ENCODE measurements at regions not wholly inside any gene's neighbourhood (a gene's known extent, or its start where the extent isn't known, plus 50 kb on each side); places are given as distances from the start of the nearest gene placed in this dataset.

DNA sequence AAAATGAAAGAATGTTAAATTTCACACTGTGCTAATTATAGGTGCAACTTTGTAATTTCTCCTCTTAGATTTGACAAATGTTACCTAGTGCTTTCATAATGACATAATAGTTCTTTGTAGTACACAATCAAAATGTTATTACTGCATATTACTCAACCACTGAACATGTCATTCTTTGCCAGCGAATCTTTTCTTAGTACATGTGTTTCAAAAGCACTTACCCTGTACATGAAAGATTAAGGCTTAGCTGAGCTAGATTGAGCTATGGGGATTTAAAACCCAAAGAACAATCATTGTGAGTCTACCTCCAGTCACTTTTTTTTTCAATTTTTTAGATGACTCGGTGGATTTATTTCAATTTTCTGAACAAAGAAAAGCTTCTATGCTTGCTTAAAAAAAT lies 123.5 kb upstream of the FERD3L start:
- ChIA-PET CTCF (ENCODE audit: partially characterized antibody) (interaction anchor here (0.7 kb wide), 1 partner anchor 12 kb away, joined by 3 read pairs; no protein-coding TSS in a partner anchor), POLR2A (ENCODE audit: partially characterized antibody) (no interaction called here)
- Histone ChIP-seq H3K36me3 (ENCODE audit: control insufficient read depth in 2 of 4, insufficient read depth in 4 of 4, low read length in 3 of 4) (no peaks in the 10 kb centered on the region), H3K23me2 (ENCODE audit: low read depth, low read length) (no peaks in the 10 kb centered on the region), H3K56ac (replicated peaks; ENCODE audit: insufficient read length, low read depth, low read length) (no peak overlapping the region), H3K4me3 (ENCODE audit: extremely low read depth in 1 of 4, insufficient read depth in 2 of 4, low read depth in 3 of 4, low read length in 4 of 4) (no peak overlapping the region), H2BK20ac (ENCODE audit: low read length) (no peak overlapping the region), H4K20me1 (replicated peaks in 1 of 2; ENCODE audit: control insufficient read depth in 1 of 2, insufficient read depth in 2 of 2, low read length in 2 of 2) (no peaks in the 10 kb centered on the region), H3K27me3 (replicated peaks in 1 of 4; ENCODE audit: control insufficient read depth in 3 of 4, extremely low read depth in 1 of 4, insufficient read depth in 3 of 4, low read length in 3 of 4) (no peaks in the 10 kb centered on the region), H3K27ac (ENCODE audit: low read depth, low read length) (no peak overlapping the region), H3K4ac (replicated peaks; ENCODE audit: insufficient read length, low read depth, low read length) (no peak overlapping the region), H2BK120ac (replicated peaks; ENCODE audit: low read depth, low read length) (no peak overlapping the region), H2BK12ac (ENCODE audit: low read depth, low read length) (no peak overlapping the region), H2BK5ac (ENCODE audit: low read depth, low read length) (no peak overlapping the region), H3K4me1 (replicated peaks in 1 of 4; ENCODE audit: control insufficient read depth in 3 of 4, insufficient read depth in 4 of 4, low read length in 3 of 4) (no peaks in the 10 kb centered on the region), H3K79me2 (ENCODE audit: control insufficient read depth in 1 of 2, insufficient read depth in 2 of 2, low read length in 2 of 2) (no peaks in the 10 kb centered on the region), H4K8ac (ENCODE audit: extremely low read depth, insufficient read depth, low read length) (no peak overlapping the region), H4K5ac (ENCODE audit: insufficient read length, low read depth, low read length) (no peak overlapping the region), H3K14ac (ENCODE audit: insufficient read length) (no peak overlapping the region), H3K18ac (ENCODE audit: extremely low read depth, low read length) (no peak overlapping the region), H2AK5ac (ENCODE audit: low read depth, low read length) (no peak overlapping the region), H4K91ac (replicated peaks; ENCODE audit: insufficient read length, low read length) (no peak overlapping the region), H2BK15ac (ENCODE audit: low read length) (no peak overlapping the region), H3K9ac (replicated peaks in 1 of 4; ENCODE audit: extremely low read depth in 1 of 4, low read depth in 3 of 4, low read length in 3 of 4) (no peak overlapping the region), H3K23ac (ENCODE audit: insufficient read length) (no peak overlapping the region), H3K79me1 (ENCODE audit: low read depth, low read length) (no peaks in the 10 kb centered on the region), H2AFZ (ENCODE audit: low read length) (no peak overlapping the region), H3K4me2 (ENCODE audit: insufficient read depth in 1 of 2, low read depth in 2 of 2, low read length in 2 of 2) (no peak overlapping the region), H3K9me3 (ENCODE audit: insufficient read depth in 2 of 2, low read depth in 1 of 2, low read length in 1 of 2) (no peaks in the 10 kb centered on the region; a peak in 1 of 4 replicates)
- no peak for DNase-seq (ENCODE audit: low read depth in 1 of 2, low spot score in 2 of 2)
- FAIRE-seq, result no peak
- whole genome bisulfite sequencing, 2 experiments (ENCODE audit: extremely low coverage in 1 of 2, insufficient coverage in 1 of 2, insufficient read length in 1 of 2, insufficient replicate concordance in 2 of 2, low coverage in 1 of 2, low lambda C conversion rate in 2 of 2, missing lambda C conversion rate in 1 of 2), result 90% methylated on average over 2 of the region's 2 CpGs; no CpG with 5 or more reads in 1 of the 2 experiments
- no peak for TF ChIP-seq GTF2F1 (IDR thresholded peaks at IDR 0.05; ENCODE audit: borderline replicate concordance, low read depth, low read length)
- no peak for TF ChIP-seq FOSL1 (IDR thresholded peaks at IDR 0.05; ENCODE audit: insufficient read depth, low read depth, low read length)
- TF ChIP-seq RXRA (IDR thresholded peaks at IDR 0.05; ENCODE audit: insufficient read depth, low read depth, low read length), result no peak
- no peak for TF ChIP-seq HDAC2 (IDR thresholded peaks at IDR 0.05; ENCODE audit: borderline replicate concordance in 1 of 2, low read depth in 2 of 2, low read length in 2 of 2)
- TF ChIP-seq, protein P1, sequence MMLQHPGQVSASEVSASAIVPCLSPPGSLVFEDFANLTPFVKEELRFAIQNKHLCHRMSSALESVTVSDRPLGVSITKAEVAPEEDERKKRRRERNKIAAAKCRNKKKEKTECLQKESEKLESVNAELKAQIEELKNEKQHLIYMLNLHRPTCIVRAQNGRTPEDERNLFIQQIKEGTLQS (IDR thresholded peaks at IDR 0.05; ENCODE audit: insufficient read depth, low read depth, low read length), result no peak
- TF ChIP-seq CTBP2 (IDR thresholded peaks at IDR 0.05; ENCODE audit: borderline replicate concordance, insufficient read depth, insufficient read length, low read length), result no peak
- no peak for TF ChIP-seq ASH2L (IDR thresholded peaks at IDR 0.05; ENCODE audit: low read length)
- TF ChIP-seq CHD2 (IDR thresholded peaks at IDR 0.05; ENCODE audit: low read length), result no peak
- TF ChIP-seq SIRT6 (IDR thresholded peaks at IDR 0.05; ENCODE audit: low read length), result no peak
- TF ChIP-seq YY1 (IDR thresholded peaks at IDR 0.05; ENCODE audit: low read depth, low read length), result no peak
- TF ChIP-seq TAF1 (IDR thresholded peaks at IDR 0.05; ENCODE audit: low read depth, low read length), result no peak
- TF ChIP-seq CHD1 (IDR thresholded peaks at IDR 0.05; ENCODE audit: low read depth, low read length), result no peak
- TF ChIP-seq ZNF274 (IDR thresholded peaks at IDR 0.05; ENCODE audit: borderline replicate concordance, extremely low read depth, low read length), result no peak
- TF ChIP-seq TCF12 (IDR thresholded peaks at IDR 0.05; ENCODE audit: low read depth, low read length), result no peak
- TF ChIP-seq TBP (IDR thresholded peaks at IDR 0.05; ENCODE audit: low read depth, low read length), result no peak
- no peak for TF ChIP-seq CBX8 (IDR thresholded peaks at IDR 0.05; ENCODE audit: borderline replicate concordance, low read depth, low read length)

Data from H1 (cell line).